Epithelial cell of proximal tubule (primary cell): ENCODE measurements at regions not wholly inside any gene's neighbourhood (a gene's known extent, or its start where the extent isn't known, plus 50 kb on each side); places are given as distances from the start of the nearest gene placed in this dataset.

Experiments used
- DNase-seq: peaks from one replicate; pipeline ENCODE4 v3.0.0-alpha.2; 2011; ENCODE audit warnings: low read depth
- H3K4me3 ChIP-seq: 2 replicates; pipeline ENCODE4 v1.5.1; 2011; ENCODE audit warnings: low read depth, mild to moderate bottlenecking, low read length
- TF ChIP-seq, protein P1 (sequence below): conservative IDR thresholded peaks from 2 replicates; pipeline ENCODE4 v1.5.1; 2012; ENCODE audit warnings: low read depth, mild to moderate bottlenecking, low read length

DNA sequence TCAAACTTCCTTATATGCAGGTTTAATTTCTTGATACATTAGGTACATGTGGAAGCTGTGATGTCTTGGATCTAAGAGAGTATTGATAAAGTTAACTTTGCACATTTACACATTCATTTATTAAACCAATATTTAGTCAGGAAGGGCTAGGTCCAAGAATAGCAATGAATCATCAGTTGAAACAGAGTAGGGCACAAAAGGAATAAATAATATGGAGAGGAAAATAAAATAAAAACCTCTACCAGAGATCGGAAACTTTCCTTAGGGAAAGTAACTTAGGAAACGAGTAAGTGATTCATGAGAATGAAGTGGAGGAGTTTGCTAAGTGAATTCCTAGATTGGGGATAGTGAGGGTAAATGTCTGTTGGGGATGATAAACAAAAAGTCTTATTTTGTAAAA lies 259.4 kb upstream of the DACH1 start:
- no peak for DNase-seq

DNA sequence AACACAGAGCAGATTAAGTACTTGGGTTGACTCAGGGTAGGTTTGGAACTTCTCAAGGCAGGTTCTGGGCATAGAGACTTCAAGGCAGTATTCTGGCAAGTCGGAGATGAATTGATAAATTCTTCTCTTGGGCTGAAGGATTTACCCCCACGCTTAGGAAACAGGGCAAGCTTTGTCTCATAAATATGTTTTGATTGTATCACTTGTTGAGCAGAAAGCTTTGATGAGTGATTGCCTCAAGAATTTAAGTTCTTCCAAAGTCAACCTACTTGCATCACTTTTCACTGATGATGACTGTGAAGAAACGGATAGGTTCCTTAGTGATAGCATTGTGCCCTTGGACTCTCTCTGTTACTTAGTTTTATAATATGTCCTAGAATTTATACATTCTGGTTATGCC lies 258.6 kb upstream of the DACH1 start:
- no peak for DNase-seq
- no peak overlapping the region for H3K4me3 ChIP-seq
- TF ChIP-seq, protein P1, sequence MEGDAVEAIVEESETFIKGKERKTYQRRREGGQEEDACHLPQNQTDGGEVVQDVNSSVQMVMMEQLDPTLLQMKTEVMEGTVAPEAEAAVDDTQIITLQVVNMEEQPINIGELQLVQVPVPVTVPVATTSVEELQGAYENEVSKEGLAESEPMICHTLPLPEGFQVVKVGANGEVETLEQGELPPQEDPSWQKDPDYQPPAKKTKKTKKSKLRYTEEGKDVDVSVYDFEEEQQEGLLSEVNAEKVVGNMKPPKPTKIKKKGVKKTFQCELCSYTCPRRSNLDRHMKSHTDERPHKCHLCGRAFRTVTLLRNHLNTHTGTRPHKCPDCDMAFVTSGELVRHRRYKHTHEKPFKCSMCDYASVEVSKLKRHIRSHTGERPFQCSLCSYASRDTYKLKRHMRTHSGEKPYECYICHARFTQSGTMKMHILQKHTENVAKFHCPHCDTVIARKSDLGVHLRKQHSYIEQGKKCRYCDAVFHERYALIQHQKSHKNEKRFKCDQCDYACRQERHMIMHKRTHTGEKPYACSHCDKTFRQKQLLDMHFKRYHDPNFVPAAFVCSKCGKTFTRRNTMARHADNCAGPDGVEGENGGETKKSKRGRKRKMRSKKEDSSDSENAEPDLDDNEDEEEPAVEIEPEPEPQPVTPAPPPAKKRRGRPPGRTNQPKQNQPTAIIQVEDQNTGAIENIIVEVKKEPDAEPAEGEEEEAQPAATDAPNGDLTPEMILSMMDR: no peak

More for the DNA sequence above, 259.4 kb upstream of the DACH1 start:
- TF ChIP-seq, protein P1: no peak
- no peak overlapping the region for H3K4me3 ChIP-seq

DNA sequence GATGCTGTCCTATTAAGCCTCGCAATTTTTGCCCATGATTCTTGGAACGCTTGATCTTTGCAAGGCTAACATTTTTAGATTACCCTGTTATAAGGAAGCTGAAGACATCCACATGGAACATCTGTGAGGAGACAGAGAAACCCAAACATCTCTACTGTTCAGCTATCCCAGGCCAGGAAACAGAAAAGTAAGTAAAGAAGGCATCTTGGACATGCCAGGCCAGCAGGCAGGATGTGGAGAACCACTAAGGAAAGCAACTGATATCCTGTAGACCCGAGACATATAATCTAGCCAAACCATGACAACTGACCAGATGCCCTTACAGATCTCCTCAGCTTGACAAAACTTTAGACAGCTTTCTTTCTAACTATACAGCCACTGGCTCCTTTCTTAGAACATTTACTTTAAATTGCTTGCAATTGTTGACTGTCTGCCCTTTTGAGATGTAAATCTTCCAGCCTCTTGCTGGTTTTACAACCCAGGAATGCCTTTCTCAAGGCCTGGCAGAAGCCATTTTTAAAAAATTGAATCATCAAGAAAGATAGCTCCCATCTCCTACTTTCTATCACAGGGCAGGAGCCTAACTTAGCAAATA lies 255.8 kb upstream of the DACH1 start:
- no peak for DNase-seq
- TF ChIP-seq, protein P1: no peak
- no peak overlapping the region for H3K4me3 ChIP-seq

DNA sequence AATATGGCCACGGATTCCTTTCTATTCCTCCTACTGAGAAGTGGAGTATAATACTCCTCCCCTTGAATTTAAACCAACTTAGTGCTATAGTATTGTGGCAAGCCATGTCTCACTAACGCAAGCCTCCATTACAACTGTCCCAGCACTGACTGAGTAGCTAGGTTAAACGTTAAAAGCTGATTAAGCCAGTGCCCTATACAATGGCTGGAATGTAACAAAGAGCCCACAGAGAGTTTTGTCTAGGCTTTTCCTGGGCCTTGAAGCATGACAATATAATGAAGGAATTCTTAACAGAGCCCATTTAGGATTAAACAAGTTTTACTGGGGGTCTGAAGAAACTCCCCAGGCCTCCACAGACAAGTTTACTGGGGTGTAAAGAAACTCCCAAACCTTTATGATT lies 254.5 kb upstream of the DACH1 start:
- H3K4me3 ChIP-seq: no peak overlapping the region
- no peak for DNase-seq
- TF ChIP-seq, protein P1: no peak

DNA sequence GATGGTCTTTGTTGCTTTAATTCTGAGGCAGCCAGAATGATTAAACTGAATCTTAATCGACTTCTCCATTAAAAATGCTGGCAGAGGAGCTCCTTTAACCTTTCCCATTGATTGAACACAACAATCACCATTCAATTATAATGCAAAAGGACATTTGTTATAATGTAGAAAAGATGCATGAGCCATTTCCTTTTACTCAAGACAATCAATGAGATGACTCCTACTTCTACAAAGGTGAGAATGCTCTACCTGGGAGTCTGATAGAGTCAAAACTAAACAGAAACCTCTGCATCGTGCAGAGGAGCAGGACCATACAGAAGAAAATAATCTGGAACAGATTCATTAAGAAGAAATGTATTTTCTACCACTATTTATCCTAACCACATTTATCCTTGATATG lies 253.6 kb upstream of the DACH1 start:
- no peak overlapping the region for H3K4me3 ChIP-seq
- TF ChIP-seq, protein P1: no peak
- no peak for DNase-seq

DNA sequence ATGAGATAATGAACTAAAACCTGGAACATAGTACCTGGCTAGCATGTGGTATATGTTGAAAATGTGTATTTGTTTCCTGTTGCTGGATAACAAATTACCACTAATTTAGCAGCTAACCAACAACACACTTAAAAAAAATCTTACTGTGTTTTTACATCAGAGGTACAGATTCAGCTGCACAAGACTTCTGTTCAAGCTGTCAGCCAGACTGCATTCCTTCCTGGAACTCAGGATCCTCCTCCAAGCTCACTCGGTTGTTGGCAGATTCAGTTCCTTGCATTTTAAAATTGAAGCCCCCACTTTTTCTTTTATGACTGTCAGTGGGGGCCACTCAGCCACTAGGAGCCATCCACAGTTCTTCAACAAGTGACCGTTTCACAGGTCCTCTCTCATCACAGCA lies 246.9 kb upstream of the DACH1 start:
- H3K4me3 ChIP-seq: no peak overlapping the region
- no peak for DNase-seq
- TF ChIP-seq, protein P1: no peak

DNA sequence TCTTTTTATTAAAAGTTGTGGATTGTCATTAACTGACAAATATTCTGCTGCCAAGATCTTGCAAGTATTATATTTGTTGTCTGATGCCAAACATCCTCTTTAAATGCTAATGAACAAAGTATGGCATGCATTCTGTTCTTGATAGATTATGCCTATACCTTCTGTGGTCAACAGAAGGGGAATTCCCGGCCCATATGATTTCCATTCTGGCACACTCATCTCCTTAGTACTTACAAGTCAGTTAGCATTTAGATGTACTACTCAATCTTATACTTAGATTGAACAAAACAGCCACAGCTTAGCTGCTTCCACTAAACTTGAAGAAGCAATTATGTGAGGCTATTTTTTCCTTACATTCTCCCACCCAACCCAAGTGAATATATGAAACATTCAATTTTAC lies 246.1 kb upstream of the DACH1 start:
- TF ChIP-seq, protein P1: no peak
- DNase-seq: no peak
- H3K4me3 ChIP-seq: no peak overlapping the region
